HG02885 (cell line): ENCODE measurements at regions not wholly inside any gene's neighbourhood (a gene's known extent, or its start where the extent isn't known, plus 50 kb on each side); places are given as distances from the start of the nearest gene placed in this dataset.
"Not testable (repeated sequence)": the region's sequence is repeated elsewhere in the genome, so short reads cannot be mapped to it uniquely, and the experiment has no call there.

Source experiments
- ATAC-seq: cut with Tn5 transposase; IDR thresholded peaks from one replicate; pipeline ENCODE4 v1.9.1; 2021; ENCODE audit warnings: mild to moderate bottlenecking; ENCODE audit not compliant: unreplicated experiment, poor library complexity

GRCh38 chr4:45527160-45527559, 596.7 kb downstream of the GABRG1 start:
- ATAC-seq: no peak

GRCh38 chr4:45518832-45519231, 605.0 kb downstream of the GABRG1 start:
- ATAC-seq: no peak

GRCh38 chr4:45502471-45502870, 621.4 kb downstream of the GABRG1 start:
- ATAC-seq: no peak

- ATAC-seq: no peak
These were observed 639.1 kb downstream of the GABRG1 start for GRCh38 chr4:45484740-45485139.

- ATAC-seq: no peak
These were observed 641.5 kb downstream of the GABRG1 start for GRCh38 chr4:45482346-45482745.

GRCh38 chr4:45477311-45477733, 646.5 kb downstream of the GABRG1 start:
- no peak for ATAC-seq

GRCh38 chr4:45475548-45475947, 648.3 kb downstream of the GABRG1 start:
- ATAC-seq: no peak

GRCh38 chr4:45472490-45472889, 651.4 kb downstream of the GABRG1 start:
- no peak for ATAC-seq

GRCh38 chr4:45471335-45471734, 652.5 kb downstream of the GABRG1 start:
- no peak for ATAC-seq

- ATAC-seq: no peak
These were observed 656.7 kb downstream of the GABRG1 start for GRCh38 chr4:45467157-45467556.

GRCh38 chr4:45460157-45460556, 663.7 kb downstream of the GABRG1 start:
- not testable (repeated sequence) for ATAC-seq

- ATAC-seq: no peak
These were observed 668.6 kb downstream of the GABRG1 start for GRCh38 chr4:45455217-45455616.

- no peak for ATAC-seq
These were observed 670.5 kb downstream of the GABRG1 start for GRCh38 chr4:45453258-45453853.

GRCh38 chr4:45442466-45442865, 681.4 kb downstream of the GABRG1 start:
- no peak for ATAC-seq

GRCh38 chr4:45438047-45438446, 685.8 kb downstream of the GABRG1 start:
- no peak for ATAC-seq

GRCh38 chr4:45437381-45437780, 686.5 kb downstream of the GABRG1 start:
- no peak for ATAC-seq

- no peak for ATAC-seq
These were observed 698.7 kb downstream of the GABRG1 start for GRCh38 chr4:45425135-45425534.

GRCh38 chr4:45423896-45424295, 697.5 kb upstream of the GNPDA2 start:
- no peak for ATAC-seq

- ATAC-seq: not testable (repeated sequence)
These were observed 693.8 kb upstream of the GNPDA2 start for GRCh38 chr4:45420091-45420674.

GRCh38 chr4:45410701-45411210, 684.4 kb upstream of the GNPDA2 start:
- no peak for ATAC-seq

GRCh38 chr4:45409536-45409935, 683.2 kb upstream of the GNPDA2 start:
- no peak for ATAC-seq

- ATAC-seq: no peak
These were observed 682.6 kb upstream of the GNPDA2 start for GRCh38 chr4:45408996-45409395.
